ENCODE measurements at regions not wholly inside any gene's neighbourhood (a gene's known extent, or its start where the extent isn't known, plus 50 kb on each side); places are given as distances from the start of the nearest gene placed in this dataset.

DNA sequence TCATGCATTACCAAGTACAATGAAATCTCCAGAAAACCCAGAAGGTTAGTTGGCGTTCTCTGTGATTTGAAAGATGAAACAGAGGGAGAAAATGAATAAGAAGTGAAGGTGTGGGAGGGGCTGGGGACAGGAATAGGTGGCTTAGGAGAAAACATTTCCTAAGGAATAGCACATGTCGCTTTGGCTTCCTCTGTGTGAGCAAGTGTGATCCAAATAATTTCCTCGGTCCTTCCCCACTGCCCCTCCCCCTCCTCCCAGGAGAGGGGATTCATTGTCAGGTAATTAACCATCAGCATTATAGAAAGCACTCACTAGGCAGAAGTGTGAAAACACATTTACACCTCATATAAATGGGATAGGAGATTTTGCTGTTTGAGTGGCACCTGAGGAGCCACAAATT is 105.5 kb downstream of the NUF2 start:
- TF ChIP-seq EP300 (IDR thresholded peaks at IDR 0.05; ENCODE audit: borderline replicate concordance) (no peak), CEBPB (IDR thresholded peaks at IDR 0.05) (no peak), CREB1 (IDR thresholded peaks at IDR 0.05; ENCODE audit: low read depth) (no peak), TEAD4 (IDR thresholded peaks at IDR 0.05) (no peak)
- TF ChIP-seq, protein P1, sequence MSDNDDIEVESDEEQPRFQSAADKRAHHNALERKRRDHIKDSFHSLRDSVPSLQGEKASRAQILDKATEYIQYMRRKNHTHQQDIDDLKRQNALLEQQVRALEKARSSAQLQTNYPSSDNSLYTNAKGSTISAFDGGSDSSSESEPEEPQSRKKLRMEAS (IDR thresholded peaks at IDR 0.05) = no peak
- TF ChIP-seq, protein P2, sequence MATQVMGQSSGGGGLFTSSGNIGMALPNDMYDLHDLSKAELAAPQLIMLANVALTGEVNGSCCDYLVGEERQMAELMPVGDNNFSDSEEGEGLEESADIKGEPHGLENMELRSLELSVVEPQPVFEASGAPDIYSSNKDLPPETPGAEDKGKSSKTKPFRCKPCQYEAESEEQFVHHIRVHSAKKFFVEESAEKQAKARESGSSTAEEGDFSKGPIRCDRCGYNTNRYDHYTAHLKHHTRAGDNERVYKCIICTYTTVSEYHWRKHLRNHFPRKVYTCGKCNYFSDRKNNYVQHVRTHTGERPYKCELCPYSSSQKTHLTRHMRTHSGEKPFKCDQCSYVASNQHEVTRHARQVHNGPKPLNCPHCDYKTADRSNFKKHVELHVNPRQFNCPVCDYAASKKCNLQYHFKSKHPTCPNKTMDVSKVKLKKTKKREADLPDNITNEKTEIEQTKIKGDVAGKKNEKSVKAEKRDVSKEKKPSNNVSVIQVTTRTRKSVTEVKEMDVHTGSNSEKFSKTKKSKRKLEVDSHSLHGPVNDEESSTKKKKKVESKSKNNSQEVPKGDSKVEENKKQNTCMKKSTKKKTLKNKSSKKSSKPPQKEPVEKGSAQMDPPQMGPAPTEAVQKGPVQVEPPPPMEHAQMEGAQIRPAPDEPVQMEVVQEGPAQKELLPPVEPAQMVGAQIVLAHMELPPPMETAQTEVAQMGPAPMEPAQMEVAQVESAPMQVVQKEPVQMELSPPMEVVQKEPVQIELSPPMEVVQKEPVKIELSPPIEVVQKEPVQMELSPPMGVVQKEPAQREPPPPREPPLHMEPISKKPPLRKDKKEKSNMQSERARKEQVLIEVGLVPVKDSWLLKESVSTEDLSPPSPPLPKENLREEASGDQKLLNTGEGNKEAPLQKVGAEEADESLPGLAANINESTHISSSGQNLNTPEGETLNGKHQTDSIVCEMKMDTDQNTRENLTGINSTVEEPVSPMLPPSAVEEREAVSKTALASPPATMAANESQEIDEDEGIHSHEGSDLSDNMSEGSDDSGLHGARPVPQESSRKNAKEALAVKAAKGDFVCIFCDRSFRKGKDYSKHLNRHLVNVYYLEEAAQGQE (IDR thresholded peaks at IDR 0.05; ENCODE audit: low read depth) = no peak
